DMS114 treated with DMSO at 0.1 percent for 48 hours (cell line): ENCODE measurements at regions not wholly inside any gene's neighbourhood (a gene's known extent, or its start where the extent isn't known, plus 50 kb on each side); places are given as distances from the start of the nearest gene placed in this dataset.

Source experiments
- DNase-seq: peaks from one replicate; lab custom pipeline; 2025; ENCODE audit not compliant: unreplicated experiment; lab: John Stamatoyannopoulos, UW

DNA sequence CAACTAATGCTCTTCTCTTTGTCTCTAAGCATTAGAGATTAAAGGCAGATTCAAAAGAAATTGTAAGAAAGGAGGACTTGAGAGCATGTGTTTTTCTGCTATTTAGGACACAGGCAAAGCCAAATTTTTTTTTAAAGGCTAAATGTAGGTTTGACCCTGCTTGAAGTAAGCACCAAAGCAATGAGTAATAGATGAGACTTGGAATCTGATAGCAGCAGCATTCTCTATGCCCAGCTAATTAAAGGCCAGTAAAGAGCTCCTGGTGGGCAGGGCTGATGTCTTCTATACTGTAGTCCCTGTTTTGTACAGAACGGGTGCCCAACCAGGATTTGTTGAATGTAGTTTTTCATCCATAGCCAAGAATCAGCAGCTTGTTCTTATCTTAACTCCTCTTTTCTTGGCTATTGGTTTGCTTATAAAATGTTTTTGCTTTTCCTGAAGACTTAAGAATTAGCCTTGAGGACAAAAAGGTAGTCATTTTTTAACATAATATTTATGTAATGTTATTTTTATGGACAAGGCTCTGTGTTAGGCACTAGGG lies 179.6 kb downstream of the LMO4 start:
- DNase-seq, result no peak

DNA sequence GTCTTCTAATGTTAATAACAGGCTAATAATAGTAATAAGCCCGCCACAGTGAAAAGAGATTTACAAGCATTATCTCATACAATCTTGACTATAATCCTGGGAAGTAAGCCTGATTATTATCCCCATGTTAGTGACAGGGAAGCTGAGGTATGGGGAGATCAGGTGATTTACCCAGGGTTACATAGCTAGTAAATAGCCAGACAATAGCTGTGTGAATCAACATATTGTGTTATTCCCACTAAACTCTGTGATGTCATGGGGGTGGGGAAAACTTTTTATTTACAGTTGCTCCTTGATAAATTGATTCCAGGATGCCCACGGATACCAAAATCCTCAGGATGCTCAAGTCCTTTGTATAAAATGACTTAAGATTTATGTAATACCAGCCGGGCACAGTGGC lies 181.9 kb downstream of the LMO4 start:
- no peak for DNase-seq

DNA sequence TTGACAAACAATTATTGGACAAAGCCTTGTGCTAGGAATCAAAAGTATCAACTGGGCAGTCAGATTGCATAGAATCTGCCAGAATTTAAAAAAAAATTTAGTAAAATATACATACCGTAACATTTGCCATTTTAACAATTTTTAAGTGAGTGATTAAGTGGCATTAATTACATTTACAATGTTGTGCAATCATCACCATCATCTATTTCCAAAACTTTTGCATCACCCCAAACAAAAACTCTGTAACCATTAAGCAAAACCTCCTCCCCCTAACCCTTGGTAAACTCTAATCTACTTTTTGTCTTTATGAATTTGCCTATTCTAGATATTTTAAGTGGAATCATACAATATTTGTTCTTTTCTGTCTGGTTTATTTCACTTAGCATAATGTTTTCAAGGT lies 182.8 kb downstream of the LMO4 start:
- no peak for DNase-seq

DNA sequence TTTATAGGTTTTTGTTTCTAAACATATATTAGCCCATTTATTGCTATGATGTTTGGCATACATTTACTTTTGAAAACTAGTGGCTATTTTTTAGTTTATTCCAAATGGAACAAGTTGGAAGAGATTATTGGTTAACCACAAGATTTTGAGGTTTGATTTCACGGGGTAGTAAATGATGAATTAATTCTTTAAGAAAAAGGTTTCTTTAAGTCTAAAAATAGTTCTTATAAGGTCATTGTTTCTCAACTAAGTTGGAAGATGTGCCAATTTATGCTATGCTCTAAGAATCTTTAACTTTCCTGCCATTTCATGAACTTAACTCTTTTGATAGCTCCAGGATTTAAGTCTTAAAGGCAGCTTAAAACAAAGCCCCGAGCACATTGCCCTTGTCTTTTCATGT lies 183.8 kb downstream of the LMO4 start:
- DNase-seq, result no peak

DNA sequence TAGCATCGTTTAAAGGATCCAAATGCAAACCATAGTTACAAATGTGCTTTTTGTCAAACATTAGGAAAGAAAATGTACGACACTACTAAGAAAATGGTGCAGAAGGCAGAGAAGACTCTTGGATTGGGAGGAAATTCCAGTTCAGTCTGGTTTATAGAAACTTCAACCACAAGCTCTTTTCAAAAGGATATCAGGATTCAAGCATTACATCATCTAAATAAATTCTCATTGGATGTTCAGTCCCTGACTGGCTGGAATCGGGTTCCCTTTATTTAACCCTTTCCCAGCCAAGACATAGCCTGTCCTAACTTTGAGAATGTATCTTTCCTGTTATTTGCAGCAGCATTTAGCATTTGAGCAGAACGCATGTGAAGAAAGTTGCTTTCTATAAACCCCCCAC lies 184.6 kb downstream of the LMO4 start:
- DNase-seq, result no peak

DNA sequence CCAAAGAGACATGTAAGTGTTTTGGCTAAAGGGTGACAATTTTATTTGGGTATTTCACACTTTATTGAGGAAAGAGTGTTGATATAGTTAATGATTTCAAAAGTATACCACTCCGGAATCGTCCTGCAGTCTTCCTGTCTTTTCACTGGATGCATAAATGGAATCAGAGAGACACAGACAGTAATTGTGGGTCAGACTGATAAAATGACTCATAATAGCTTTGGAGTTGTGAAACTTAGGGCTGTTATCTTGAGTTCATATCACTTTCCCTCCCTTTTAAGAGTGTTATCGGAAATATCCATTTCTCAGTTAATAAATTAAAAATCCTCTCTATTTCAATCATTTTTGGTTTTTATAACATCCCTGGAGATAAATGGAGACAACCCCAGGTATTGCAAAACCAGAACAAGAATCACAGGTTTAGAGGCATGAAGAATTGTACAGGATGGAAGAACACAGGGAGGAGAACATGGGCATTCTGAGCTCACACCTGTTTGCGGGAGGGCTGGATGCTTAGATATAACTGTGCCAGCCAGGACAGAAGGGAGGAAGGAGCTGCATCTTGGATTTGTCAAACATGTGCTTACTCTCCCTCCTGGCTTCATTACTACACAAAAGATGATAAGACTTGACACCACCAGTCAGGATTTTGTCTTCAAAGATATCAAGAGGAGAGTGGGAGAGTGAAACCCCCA lies 185.4 kb downstream of the LMO4 start:
- no peak for DNase-seq

DNA sequence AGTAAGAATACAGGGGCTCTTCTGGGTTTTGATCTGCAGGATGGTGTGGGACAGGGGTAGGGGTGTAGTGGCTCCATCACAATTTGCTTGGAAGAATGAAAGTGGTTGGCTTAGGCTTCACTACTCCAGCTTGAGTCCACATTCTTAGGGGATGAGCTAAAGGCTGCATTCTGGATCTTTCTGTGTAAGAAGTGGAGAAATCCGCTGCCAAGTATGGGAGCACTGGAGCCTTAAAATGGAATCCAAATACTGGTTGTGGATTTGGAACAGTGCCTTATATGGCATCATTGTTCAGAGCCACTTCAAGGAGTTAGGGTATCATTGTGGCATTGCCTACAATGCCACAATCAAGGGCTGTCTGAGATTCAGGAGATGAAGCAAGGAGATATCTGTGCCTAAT lies 187.1 kb downstream of the LMO4 start:
- DNase-seq, result no peak

DNA sequence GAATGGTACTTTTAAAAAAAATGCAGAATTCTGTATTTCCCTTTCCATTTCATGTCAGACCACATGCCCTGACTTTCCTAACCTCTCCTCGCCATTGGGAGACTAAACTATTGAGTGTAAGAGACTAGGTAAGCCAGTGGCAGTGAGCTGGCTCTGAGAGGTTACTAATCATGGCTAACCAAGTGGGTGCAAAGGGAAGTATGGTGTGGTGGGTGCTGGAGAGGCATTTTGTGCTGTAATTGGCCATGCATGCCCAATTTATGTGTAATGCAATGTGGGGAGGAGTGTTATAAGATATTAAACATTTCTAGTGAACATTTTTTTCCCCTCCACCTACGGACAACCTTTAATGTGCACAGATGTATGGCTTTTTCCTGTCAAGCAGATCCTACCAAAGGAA lies 190.1 kb downstream of the LMO4 start:
- DNase-seq, result no peak

DNA sequence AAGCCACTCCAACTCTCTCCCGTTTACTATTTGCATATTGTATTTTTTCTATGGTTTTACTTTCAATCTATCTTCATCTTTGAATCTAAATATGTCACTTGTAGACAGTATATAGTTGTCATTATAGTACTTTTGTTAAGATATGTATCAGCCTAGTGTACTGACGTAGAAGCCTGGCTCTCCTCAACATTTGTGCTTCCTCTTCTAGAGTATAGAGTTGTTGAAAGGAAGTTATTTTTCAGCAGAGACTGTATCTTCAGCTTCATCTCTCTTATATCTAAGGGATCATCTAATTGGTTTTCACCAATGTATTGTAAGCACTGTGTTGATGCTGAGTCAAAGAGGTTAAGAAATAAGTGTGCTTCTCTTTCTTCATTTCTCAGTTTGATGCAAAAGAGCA lies 192.8 kb downstream of the LMO4 start:
- DNase-seq, result no peak

DNA sequence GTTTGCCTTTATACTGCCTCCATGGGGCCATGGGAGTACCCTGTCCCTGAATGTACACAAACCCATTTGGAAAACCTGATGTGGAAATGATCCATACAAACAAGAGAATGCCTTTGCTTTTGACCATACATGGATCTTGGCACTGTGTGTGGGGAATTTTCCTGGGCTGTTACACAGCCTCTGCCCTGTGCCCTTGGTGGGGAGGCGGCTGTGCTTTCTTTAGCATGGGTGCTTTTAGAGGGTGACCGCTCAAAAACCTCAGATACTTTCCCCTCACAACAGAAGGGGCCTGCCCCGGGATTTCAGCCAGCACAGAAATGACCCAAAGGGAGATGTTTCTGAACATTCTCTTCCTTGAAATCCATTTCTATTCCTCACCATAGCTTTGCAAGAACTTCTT lies 194.8 kb downstream of the LMO4 start:
- DNase-seq, result no peak

DNA sequence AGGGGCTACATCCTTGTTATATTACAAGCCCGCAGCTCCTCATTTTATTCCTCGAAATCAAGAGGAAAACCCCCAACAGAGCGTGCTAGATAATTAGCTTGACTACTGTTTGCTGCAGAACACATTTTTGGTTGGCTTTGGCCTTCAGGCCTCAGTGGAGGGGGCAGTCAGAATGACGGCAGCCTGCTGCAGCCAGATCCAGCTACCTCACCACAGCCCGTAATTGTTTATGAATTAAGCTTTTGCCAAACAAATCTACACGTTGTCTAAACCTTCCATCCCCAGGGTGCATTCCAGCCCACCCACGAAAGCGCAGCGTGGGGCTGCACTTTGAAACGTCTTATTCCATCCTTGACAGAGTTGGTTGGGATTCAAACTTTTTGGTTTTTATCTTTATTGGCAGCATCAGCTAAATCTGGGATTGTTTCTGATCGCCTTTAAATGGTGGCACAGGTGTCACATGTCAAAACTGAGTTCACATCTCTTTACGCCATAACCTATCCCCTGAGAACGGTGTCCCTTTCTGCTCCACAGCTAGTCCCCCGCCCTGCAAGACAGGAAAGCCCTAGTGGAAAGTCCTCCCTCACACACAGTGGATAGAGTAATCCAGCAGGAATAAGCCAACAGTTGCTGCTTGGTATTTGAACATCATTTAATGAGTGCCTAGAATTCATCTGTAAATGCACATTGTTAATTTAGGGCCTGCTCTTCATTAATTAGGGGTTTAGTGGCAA lies 195.5 kb downstream of the LMO4 start:
- no peak for DNase-seq

DNA sequence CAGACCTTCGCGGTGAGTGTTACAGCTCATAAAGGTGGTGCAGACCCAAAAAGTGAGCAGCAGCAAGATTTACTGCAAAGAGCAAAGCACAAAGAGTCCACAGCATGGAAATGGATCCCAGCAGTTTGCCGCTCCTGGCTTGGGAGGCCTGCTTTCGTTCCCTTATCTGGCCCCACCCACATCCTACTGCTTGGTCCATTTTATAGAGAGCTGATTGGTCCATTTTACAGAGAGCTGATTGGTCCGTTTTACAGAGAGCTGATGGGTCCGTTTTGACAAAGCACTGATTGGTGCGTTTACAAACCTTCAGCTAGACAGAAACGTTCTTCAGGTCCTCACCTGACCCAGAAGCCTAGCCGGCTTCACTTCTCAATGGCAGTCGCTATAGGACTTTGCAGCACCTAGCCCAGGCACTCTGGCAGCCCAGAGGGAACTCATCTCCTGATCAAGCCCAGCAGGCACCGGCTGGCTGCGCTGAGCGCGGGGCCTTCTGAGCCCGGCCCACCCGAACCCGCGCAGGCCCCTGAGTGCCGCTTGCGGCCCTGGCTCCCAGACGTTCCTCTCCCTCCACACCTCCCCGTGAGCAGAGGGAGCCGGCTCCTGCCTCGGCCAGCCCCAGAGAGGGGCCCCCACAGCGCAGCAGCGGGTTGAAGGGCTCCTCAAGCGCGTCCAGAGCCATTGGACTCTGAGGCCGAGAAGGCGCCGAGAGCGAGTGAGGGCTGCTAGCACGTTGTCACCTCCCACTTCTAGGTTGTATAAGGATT lies 200.3 kb downstream of the LMO4 start:
- DNase-seq, result no peak

DNA sequence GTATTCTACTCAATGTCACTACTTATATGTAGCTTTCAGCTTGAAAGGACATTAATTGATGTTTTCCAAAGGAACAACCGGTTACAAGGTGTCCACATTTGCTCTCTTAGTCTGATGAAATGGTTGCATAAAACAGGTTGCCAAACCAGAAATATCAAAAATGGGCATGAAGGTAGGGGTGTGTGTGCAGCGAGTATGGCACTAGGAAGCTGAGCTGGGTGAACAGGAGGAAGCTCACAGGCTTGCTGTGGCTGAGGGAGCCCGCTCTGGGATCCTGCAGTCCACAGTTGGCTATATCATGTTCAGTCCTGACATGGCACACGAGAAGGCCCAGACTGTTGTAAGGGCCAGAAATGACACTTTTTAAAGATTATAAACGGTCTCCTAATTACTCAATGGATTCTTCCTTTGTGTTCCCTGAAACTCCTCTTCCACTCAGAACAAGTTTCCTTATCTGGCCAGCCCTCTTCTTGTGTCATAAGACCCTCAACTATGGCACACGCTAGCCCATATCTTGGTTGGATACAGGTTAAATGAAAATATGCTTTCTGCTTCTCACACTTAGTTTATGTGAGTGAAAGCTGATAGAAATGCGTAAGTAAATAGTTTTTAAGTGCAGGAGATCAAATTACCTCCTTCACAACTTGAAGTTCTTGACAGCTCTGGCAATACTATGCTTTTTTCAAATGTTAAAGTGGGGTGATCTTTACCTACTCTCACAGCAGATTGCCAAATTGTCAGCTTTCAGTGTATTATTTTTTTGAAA lies 201.5 kb downstream of the LMO4 start:
- no peak for DNase-seq

DNA sequence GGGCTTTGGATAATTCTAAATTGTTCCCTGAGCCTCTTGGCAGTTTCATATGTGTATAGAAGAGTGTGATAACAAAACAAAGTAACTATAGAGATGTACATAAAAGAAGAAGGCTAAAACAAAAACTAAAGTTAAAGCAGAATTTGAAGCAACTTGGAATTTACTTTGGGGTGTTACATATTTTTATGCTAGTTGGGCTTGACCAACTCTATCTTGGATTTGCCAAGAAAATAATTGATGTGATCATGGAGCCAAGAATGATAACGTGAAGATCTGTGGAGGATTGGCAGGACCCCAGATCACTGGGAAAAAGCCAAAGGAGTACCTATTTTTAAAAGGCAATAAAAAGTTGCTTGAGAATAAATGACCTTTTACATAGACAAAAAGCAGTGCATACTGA lies 206.9 kb downstream of the LMO4 start:
- no peak for DNase-seq

DNA sequence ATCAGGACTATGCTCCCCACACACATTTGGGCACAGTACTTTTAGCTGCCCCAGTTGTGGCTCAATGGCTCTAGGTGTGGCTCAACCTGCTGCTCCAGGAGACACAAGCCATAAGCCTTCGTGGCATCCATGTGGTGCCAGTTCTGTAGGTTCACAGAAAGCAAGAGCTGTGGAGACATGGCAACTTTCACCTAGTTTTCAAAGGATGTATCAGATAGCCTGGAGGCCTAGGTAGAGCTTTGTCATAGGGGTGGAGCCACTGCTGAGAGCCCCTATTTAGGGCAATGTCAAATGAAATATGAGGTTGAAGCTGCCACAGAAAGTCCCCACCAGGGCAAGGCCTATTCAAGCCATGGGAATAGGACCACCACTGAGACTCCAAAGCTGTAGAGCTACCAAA lies 210.5 kb downstream of the LMO4 start:
- no peak for DNase-seq

DNA sequence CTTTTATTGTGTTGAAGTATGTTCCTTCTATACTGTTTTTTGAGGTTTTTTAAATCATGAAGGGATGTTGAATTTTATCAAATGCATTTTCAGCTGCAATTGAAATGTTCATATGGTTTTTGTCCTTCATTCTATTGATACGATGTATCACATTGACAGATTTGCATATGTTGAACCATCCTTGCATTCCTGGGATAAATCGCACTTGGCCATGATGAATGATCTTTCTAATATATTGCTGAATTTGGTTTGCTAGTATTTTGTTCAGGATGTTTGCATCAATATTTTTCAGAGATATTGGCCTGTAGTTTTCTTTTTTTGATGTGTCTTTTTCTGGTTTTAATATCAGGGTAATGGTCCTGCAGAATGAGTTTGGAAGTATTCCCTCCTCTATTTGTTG lies 214.0 kb downstream of the LMO4 start:
- no peak for DNase-seq

DNA sequence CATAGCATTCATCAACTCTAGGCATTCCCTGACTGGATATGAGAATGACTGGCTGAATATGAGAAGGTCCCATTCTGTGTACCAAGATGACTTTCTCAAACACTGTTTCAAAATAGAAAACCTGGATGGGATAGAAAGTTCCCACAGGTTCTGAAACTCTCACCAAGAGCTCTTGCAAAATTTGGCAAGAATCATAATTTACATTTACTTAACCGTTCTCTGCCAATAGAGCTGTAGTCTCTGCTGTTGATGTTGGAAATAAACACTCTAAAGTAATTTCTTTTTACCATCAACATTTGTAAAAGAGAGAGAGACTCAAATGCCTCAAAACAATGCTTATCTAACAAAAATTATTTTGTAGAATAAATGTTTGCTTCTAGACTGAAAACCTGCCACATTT lies 221.1 kb downstream of the LMO4 start:
- no peak for DNase-seq

DNA sequence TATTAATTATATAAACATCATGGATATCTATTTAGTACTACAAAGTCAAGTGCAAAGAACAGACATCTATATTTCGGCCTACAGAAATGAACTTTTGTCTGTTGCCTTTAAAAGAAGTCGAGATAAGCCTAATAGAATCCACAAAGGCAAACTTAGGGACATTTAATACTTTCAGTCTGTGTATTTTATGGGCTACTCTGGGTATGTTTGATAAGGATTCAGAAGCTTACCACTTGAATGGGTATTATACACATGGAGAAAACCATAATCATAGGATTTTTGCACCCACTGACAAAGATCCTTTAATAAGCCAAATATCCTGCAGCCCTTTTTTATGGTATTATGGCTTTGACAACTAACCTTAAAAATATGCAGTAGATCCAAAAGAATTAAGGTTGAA lies 224.8 kb downstream of the LMO4 start:
- DNase-seq, result no peak

DNA sequence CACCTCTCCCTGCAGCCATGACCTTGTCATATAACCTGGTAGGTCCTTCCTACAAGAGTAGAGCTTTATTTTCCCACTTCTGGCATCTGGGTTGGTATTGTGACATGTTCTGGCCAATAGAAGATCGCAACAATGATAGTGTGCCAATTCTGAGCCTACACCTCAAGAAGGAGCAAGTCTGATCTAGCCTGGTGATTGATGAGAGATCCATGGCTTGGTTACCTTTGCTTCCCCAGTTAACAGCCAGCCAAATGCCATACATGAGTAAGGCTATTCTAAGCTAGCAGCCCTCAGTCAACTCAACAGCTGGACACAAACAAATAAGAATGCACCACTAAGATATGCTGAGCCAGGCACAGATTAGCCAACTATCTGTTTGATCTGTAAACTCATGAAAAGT lies 226.7 kb downstream of the LMO4 start:
- no peak for DNase-seq

DNA sequence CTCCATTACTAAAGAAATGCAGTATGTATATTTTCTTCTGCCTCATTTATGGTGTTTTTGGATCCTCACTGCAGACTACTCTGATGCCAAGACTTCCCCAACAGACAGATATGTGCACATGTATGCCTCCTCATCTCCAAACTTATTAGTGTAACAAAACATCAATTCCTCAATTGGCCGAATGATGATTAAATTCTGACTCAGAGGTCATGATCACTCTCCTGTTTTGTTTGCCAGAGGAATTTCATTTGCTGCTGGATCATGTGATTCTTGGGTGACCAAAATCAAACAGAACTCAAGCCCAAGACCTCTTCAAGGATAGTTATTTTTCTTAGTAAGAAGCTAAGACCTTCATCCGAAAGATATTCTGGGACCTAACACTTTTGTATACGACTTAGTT lies 227.6 kb downstream of the LMO4 start:
- no peak for DNase-seq

DNA sequence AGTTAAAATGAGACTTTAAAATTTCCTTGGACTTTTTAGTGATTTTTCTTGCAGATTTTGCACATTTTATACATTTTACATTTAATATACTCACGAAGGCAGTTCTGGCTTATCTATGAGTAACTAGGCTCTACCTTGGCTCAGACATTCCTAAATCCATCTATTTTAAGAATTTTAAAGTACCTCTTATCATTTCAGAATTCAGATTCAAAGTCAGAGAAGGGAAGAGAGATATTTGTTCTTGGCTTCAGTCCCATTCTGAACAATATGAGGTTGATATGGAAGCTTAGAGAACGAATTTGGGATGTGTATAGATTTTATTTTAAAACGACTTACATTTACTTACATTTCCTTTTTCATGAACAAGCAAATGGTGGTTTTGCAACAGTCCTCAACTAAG lies 230.2 kb downstream of the LMO4 start:
- no peak for DNase-seq
